Stomach smooth muscle (tissue), 2 donors: ENCODE measurements at regions not wholly inside any gene's neighbourhood (a gene's known extent, or its start where the extent isn't known, plus 50 kb on each side); places are given as distances from the start of the nearest gene placed in this dataset.
"Not testable (repeated sequence)": the region's sequence is repeated elsewhere in the genome, so short reads cannot be mapped to it uniquely, and the experiment has no call there.

Source experiments
- H3K27ac ChIP-seq: one replicate; pipeline ENCODE4 v1.7.0; 2013; ENCODE audit warnings: mild to moderate bottlenecking, low read length, inconsistent platforms
- H3K27me3 ChIP-seq, 2 donors: one replicate each; pipeline ENCODE4 v1.7.0; 2013; ENCODE audit warnings: low read length in 2 of 2; ENCODE audit not compliant: insufficient read depth in 2 of 2, control insufficient read depth in 1 of 2
- H3K36me3 ChIP-seq, 2 donors: one replicate each; pipeline ENCODE4 v1.7.0; 2013; ENCODE audit warnings: low read length in 2 of 2; ENCODE audit not compliant: control insufficient read depth in 2 of 2, insufficient read depth in 2 of 2
- H3K4me1 ChIP-seq: one replicate; pipeline ENCODE4 v1.7.0; 2013; ENCODE audit warnings: low read length; ENCODE audit not compliant: control insufficient read depth, insufficient read depth
- H3K4me3 ChIP-seq, 2 donors: one replicate each; pipeline ENCODE4 v1.7.0; 2013; ENCODE audit warnings: low read length in 2 of 2
- H3K9ac ChIP-seq, 2 donors: one replicate each; pipeline ENCODE4 v1.7.0; 2013; ENCODE audit warnings: low read length in 2 of 2, mild to moderate bottlenecking in 1 of 2
- H3K9me3 ChIP-seq, 2 donors: one replicate each; pipeline ENCODE4 v1.7.0; 2013; ENCODE audit warnings: low read length in 2 of 2; ENCODE audit not compliant: control insufficient read depth in 2 of 2
- donor health status: healthy.
- donor health status: Pancreatic carcinoma.

DNA sequence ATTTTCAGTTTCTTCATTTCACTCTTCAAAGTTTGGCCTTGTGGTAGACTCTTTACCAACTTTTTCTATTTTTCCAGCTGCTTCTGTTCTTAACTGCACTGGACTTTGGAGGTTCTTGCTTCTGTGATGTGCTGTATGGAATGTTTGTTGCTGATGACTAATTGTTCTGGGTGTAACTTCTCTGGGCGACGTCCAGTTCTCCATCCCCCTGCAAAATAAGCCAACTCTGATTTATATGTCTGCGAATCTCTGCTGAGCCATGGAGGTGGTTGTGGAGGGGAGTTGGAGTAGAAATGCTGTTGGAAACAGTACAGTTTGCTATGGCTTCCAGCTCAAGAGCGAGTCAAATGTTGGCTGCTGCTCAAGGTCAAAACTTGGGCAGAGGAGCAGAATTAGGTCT lies 113.9 kb upstream of the DYRK2 start:
- H3K27me3 ChIP-seq: no peaks in the 10 kb centered on the region
- no peaks in the 10 kb centered on the region for H3K36me3 ChIP-seq
- H3K27ac ChIP-seq: no peak overlapping the region
- no peaks in the 10 kb centered on the region for H3K9me3 ChIP-seq
- no peak overlapping the region for H3K9ac ChIP-seq
- no peaks in the 10 kb centered on the region for H3K4me1 ChIP-seq
- H3K4me3 ChIP-seq: no peak overlapping the region

DNA sequence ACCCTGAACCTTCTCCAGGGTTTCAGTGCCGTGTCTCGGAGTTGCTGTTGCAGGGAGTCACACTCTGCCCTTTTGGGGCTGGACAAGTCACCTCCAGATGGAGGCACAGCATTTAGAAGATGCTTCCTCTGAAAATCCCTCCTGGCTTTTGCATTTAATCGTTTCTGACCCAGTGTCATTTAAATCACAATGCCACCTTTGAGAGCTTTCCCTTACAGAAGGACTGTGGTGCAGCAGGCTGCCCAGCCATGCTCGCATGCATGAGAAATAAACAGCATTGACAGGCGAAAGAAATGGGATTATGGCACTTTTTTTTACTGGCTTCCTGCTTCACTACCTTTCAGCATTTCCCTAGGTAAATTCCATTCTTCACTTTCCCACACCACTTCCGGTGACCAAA lies 113.4 kb upstream of the DYRK2 start:
- no peaks in the 10 kb centered on the region for H3K4me1 ChIP-seq
- no peak overlapping the region for H3K9ac ChIP-seq
- no peaks in the 10 kb centered on the region for H3K9me3 ChIP-seq
- no peak overlapping the region for H3K27ac ChIP-seq
- no peaks in the 10 kb centered on the region for H3K27me3 ChIP-seq
- H3K4me3 ChIP-seq: no peak overlapping the region
- H3K36me3 ChIP-seq: no peaks in the 10 kb centered on the region

DNA sequence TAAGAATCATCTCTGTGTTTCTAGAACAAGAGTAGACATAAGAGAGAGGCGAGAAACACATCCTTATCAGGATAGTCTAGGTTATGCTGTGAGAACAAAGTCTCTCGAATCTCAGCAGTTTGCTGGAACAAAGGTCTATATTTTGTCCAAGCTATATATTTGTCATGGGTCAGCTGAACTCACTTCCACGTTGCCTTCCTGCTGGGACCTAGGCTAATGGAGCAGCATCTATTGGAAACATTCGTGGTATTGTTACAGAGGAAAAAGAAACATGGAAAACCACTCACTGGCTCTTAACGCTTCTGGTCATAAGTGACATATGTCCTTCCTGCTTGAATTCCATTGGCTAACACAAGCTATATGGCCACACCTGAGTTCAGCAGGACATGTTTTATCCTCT lies 112.6 kb upstream of the DYRK2 start:
- no peak overlapping the region for H3K9ac ChIP-seq
- no peaks in the 10 kb centered on the region for H3K4me1 ChIP-seq
- no peaks in the 10 kb centered on the region for H3K36me3 ChIP-seq
- H3K9me3 ChIP-seq: no peaks in the 10 kb centered on the region
- H3K27me3 ChIP-seq: no peaks in the 10 kb centered on the region
- H3K4me3 ChIP-seq: no peak overlapping the region
- no peak overlapping the region for H3K27ac ChIP-seq

DNA sequence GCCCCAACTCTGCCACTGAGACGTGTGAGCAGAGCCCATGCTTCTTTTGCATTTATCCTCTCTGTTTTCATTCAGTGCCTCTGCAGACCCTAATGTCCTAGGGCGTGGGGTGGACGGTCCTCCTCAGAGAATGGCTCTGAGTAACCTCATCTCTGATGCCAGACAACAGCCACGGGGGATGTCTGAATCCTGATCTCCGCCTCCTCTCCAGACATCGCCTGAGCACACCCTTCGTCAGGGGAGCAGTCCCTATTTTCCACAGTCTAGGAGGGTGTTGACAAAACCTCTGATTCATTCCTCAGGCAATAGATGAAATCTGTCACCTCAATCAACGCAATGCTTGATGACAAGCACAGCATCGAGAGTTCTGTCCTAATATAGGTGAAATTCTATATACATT lies 109.2 kb upstream of the DYRK2 start:
- H3K4me1 ChIP-seq: no peaks in the 10 kb centered on the region
- H3K9ac ChIP-seq: no peak overlapping the region
- no peaks in the 10 kb centered on the region for H3K27me3 ChIP-seq
- no peaks in the 10 kb centered on the region for H3K9me3 ChIP-seq
- no peaks in the 10 kb centered on the region for H3K36me3 ChIP-seq
- H3K27ac ChIP-seq: no peak overlapping the region
- H3K4me3 ChIP-seq: no peak overlapping the region

DNA sequence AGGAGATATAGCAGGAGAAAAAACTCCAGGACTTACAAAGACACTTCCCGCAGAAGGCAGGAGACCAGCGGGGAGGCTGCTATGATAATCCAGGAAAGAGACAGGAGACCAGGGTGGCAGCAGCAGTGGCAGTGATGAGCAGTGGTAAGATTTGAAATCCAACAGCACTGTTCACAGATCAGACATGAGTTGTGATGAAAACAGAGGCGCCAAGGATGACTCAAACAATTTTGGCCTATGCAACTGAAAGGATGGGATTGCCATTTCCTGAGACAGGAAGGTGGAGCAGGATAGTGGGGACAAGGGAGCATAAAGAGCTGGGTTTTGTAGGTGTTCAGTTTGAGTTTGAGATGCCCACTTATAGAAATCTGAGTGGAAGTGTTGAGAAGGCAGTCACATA lies 108.6 kb upstream of the DYRK2 start:
- no peaks in the 10 kb centered on the region for H3K27me3 ChIP-seq
- H3K9ac ChIP-seq: no peak overlapping the region
- no peak overlapping the region for H3K27ac ChIP-seq
- H3K4me3 ChIP-seq: no peak overlapping the region
- H3K4me1 ChIP-seq: no peaks in the 10 kb centered on the region
- no peaks in the 10 kb centered on the region for H3K9me3 ChIP-seq
- no peaks in the 10 kb centered on the region for H3K36me3 ChIP-seq

DNA sequence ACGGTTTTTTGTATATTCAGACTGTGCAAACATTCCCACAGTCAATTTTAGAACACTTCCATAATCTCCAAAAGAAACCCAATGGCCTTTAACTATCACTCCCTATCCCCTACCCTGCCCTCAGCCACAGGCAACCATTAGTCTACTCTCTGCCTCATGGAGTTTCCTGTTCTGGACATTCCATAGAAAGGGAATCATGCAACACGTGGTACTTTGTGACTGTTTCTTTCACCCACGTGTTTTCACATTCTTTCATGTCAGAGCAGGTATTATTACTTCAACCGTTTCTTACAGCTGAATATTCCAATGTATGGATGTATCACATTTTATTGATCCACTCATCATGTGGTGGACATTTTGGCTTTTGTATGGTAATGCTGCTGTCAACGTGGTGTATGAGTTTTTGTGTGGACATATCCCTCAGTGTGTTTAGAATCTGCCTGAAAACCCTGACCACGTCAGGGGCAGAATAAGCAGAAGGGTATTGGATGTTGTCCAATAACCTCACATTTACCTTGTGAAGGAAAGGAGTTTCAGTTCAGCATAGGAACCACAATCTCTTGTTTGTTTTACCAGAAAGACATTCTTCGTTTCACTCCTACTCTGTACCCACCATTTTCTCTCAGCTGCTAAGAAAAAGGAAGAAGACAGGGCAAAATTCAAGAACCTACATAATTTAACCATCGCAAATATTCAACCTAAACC lies 107.5 kb upstream of the DYRK2 start:
- Histone ChIP-seq H3K27me3 (no peaks in the 10 kb centered on the region), H3K27ac (no peak overlapping the region), H3K4me1 (no peaks in the 10 kb centered on the region), H3K36me3 (no peaks in the 10 kb centered on the region), H3K9ac (no peak overlapping the region), H3K9me3 (no peaks in the 10 kb centered on the region), H3K4me3 (no peak overlapping the region)

DNA sequence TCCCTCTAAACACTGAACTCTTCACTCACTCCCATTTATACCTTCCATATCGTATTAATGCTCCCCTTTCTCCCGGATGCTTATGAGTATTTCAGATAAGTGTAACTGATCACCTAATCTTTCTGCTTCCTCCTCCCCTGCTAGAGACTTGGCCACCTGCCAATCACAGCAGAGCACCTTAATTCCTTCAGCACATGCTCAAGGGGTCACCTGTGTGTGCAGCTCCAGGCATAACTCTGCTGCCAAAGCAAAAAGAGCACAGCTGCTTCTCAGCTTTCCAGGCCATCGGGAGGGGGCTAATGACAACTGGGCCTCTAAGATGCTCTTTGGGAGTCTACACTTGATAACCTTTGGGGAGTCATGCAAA lies 106.9 kb upstream of the DYRK2 start:
- H3K27ac ChIP-seq: no peak overlapping the region
- H3K9me3 ChIP-seq: no peaks in the 10 kb centered on the region
- H3K36me3 ChIP-seq: no peaks in the 10 kb centered on the region
- no peak overlapping the region for H3K4me3 ChIP-seq
- H3K27me3 ChIP-seq: no peaks in the 10 kb centered on the region
- no peak overlapping the region for H3K9ac ChIP-seq
- H3K4me1 ChIP-seq: no peaks in the 10 kb centered on the region

DNA sequence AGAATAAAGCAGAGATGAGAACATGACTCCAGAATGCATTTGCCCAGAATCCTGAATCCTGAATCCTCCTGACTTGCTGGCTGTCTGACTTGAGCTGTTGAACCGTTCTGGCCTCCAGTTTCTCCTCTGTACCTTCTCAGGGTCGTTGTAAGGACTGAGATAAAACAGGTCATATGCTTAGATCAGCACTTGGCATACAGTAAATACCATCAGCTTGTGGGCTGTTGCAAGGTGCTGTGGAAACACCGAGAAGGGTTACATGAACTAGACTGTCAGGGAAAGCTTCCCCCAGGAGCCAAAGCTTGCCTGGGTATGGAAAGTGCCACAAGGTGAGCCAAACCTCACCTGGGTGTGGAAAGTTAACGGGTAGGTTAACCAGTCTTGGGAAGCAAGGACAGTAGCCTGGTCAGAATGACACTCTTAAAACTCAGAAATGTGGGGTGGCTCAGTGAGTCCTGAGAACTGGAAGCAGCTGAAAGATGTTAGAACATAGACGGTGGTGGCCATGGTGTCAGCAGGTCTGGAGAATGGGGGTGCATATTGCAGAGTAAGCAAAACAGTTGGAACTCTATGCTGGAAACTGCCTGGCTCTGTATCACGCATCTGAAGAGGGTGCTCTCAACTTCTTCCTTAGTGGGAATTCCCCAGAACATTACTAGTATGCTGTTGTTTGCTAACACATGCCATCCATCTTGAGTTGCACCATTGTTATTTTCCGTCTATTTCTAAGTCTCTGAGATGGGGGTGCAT lies 105.3 kb upstream of the DYRK2 start:
- no peaks in the 10 kb centered on the region for H3K4me1 ChIP-seq
- H3K36me3 ChIP-seq: no peaks in the 10 kb centered on the region
- H3K27ac ChIP-seq: no peak overlapping the region
- no peak overlapping the region for H3K9ac ChIP-seq
- H3K4me3 ChIP-seq: no peak overlapping the region
- no peaks in the 10 kb centered on the region for H3K27me3 ChIP-seq
- H3K9me3 ChIP-seq: no peaks in the 10 kb centered on the region

DNA sequence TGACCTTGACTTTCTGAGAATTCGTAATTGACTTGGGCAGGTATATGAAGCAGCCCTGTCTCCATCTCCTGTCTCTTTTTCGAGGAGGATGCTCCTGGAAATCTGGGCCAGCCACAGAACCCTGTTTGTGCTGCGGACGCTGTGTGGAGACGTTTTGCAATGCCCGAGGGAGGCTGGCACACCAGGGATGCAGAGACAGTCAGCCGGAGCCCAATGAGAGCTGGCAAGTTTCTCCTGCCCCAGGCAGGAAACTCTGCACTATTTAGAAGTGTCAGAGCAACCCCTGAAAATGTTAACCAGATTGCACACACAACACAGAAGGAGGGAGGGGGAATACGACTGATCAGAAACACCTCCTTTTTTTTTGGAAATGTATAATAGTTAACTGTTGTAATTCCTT lies 103.2 kb upstream of the DYRK2 start:
- no peak overlapping the region for H3K27ac ChIP-seq
- no peaks in the 10 kb centered on the region for H3K36me3 ChIP-seq
- H3K27me3 ChIP-seq: no peaks in the 10 kb centered on the region
- H3K4me3 ChIP-seq: no peak overlapping the region
- H3K9me3 ChIP-seq: no peaks in the 10 kb centered on the region
- no peak overlapping the region for H3K9ac ChIP-seq
- no peaks in the 10 kb centered on the region for H3K4me1 ChIP-seq

DNA sequence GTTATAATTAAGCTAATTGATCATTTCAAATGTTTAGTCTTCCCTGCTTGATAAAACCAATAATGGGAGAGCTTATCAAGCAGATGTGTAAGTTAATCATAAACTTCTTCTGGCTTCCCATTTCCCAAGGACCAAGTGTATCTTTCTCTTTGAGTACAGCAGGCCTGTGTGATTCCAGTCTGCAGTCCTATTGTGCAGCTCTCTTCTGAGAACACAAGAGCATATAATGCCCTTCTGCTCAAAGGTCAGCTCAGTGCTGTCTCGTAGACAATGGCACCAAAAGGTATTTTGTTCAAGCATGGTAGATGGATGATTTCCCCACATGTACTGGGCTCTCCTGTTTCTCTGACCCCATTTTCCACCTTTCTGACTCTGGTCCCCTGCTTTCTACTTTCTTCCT lies 101.8 kb upstream of the DYRK2 start:
- no peaks in the 10 kb centered on the region for H3K9me3 ChIP-seq
- no peak overlapping the region for H3K9ac ChIP-seq
- H3K4me1 ChIP-seq: no peaks in the 10 kb centered on the region
- H3K27ac ChIP-seq: no peak overlapping the region
- H3K36me3 ChIP-seq: no peaks in the 10 kb centered on the region
- no peak overlapping the region for H3K4me3 ChIP-seq
- no peaks in the 10 kb centered on the region for H3K27me3 ChIP-seq

DNA sequence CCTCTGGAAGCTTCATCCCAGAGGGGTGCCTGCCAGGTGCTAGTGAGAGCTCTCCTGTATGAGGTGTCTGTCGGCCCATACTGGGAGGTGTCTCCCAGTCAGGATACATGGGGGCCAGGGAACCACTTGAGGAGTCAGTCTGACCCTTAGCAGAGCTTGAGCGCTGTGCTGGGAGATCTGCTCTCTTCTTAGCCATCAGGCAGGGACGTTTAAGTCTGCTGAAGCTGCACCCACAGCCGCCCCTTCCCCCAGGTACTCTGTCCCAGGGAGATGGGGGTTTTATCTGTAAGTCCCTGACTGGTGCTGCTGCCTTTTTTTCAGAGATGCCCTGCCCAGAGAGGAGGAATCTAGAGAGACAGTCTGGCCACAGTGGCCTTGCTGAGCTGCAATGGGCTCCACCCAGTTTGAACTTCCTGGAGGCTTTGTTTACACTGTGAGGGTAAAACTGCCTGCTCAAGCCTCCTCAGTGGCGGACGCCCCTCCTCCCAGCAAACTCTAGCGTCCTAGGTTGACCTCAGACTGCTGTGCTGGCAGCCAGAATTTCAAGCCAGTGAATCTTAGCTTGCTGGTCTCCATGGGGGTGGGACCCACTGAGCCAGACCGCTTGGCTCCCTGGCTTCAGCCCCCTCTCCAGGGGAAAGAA lies 93.3 kb upstream of the DYRK2 start:
- not testable (repeated sequence) for H3K9me3 ChIP-seq, H3K4me3 ChIP-seq, H3K9ac ChIP-seq, H3K27ac ChIP-seq, H3K27me3 ChIP-seq, H3K4me1 ChIP-seq, H3K36me3 ChIP-seq
